HFF-Myc (cell line): ENCODE measurements at regions not wholly inside any gene's neighbourhood (a gene's known extent, or its start where the extent isn't known, plus 50 kb on each side); places are given as distances from the start of the nearest gene placed in this dataset.

Experiments used
- DNase-seq: peaks from one replicate; pipeline ENCODE4 v3.0.0-alpha.2; 2011; ENCODE audit warnings: low read depth; ENCODE audit errors: extremely low read depth
- H3K4me3 ChIP-seq: replicated peaks from 2 replicates; pipeline ENCODE4 v1.5.1; 2011; ENCODE audit warnings: low read depth, mild to moderate bottlenecking, control low read depth, low read length
- CTCF ChIP-seq: IDR thresholded peaks from 2 replicates; pipeline ENCODE4 v1.5.1; 2012; ENCODE audit warnings: mild to moderate bottlenecking, low read depth, low read length, control low read depth; ENCODE audit errors: missing control alignments

- TF ChIP-seq CTCF = no peak
- no peak for DNase-seq
Measured at GRCh38 chr5:52684051-52684450, 103.7 kb upstream of the ITGA1 start.

GRCh38 chr5:52685566-52685965 lies 102.2 kb upstream of the ITGA1 start:
- H3K4me3 ChIP-seq = no peak overlapping the region
- no peak for TF ChIP-seq CTCF
- DNase-seq = no peak

More at GRCh38 chr5:52684051-52684450, 103.7 kb upstream of the ITGA1 start:
- H3K4me3 ChIP-seq = no peak overlapping the region

DNA sequence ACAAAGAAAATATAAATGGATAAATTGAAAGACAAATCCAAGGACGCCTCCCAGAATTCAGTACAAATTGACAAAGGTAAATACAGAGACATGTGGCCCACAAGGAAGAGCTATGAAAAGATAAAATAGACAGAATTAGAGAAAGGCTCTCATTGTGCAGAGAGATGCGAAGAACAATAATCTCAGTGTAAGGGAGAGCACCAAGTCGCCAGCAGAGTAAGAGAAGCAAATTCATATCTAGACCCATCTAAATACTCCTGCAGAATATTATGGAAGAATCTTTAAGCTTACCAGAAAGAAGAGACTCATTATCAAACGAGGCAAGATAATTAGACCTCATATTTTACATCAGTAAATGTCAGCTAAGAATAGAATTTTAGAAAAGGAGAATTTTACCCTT lies 101.7 kb upstream of the ITGA1 start:
- TF ChIP-seq CTCF = no peak
- H3K4me3 ChIP-seq = no peak overlapping the region
- DNase-seq = no peak

DNA sequence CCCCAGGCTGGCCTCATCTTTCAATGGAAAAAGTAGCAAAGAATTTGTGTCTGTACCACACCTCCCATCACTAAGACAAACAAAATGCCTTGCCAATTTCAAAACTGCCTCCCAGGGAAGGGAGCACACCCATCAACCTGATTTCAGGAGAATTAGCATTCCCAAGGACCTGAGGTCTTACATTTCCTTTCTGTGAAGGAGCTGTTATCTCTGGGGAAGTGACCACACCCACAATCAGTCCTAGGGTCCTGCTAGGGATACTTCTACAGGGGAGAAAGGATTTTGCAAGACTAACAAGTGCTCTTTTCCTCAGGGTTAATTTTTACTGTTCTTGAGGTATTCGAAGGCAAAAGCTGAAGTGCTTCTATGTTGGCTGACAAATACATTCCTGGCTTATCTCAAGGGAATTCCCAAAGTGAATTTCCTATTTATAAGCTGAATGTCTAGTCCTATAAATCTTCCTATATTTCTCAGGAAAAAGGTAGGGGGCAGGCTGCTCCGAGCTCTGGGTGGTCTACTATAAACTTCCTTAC lies 97.4 kb upstream of the ITGA1 start:
- no peak overlapping the region for H3K4me3 ChIP-seq
- DNase-seq = no peak
- TF ChIP-seq CTCF = no peak

GRCh38 chr5:52692039-52692438 lies 95.7 kb upstream of the ITGA1 start:
- DNase-seq = peak; percentile 27
- H3K4me3 ChIP-seq = no peak overlapping the region
- TF ChIP-seq CTCF = no peak

DNA sequence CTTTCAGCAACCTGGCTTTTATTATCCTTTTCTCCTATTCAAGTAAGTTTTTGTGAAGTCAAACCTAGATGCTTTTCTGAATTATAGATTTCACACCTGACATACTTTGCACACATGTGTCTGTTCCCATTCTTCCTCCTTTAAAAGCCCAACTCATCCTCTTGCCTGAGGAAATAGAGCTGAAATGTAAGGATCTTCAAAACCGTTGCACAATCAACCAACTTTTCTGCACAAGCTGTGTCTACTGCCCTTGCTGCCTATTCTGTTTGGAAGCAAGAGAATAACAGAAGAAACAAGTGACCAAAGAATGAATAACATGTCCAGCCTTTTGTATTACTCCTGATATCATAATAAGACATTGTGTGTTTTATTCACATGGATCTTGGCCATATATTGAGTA lies 95.1 kb upstream of the ITGA1 start:
- no peak for TF ChIP-seq CTCF
- H3K4me3 ChIP-seq = no peak overlapping the region
- no peak for DNase-seq

DNA sequence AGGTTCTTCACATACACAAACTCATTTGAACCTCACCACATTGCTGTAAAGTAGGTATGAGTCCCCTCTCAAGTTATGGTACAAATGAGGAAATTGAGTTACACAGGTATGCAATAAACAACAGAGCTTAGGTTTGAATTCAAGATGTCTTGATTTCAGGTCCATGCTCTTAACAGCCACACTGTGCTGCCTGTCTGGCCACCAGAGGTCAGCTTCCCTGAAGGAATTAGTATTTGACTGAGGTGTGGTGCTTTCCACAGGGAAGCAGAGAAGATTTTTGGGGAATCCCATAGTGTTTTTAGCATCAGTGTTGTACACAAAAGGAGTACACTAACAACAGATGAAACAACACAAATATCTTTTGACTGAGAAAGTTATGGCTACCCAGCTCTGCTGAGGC lies 94.4 kb upstream of the ITGA1 start:
- H3K4me3 ChIP-seq = no peak overlapping the region
- TF ChIP-seq CTCF = peak; percentile 67
- DNase-seq = no peak
